Astrocyte (in vitro differentiated cells and primary cell): ENCODE measurements at regions not wholly inside any gene's neighbourhood (a gene's known extent, or its start where the extent isn't known, plus 50 kb on each side); places are given as distances from the start of the nearest gene placed in this dataset.
A peak's percentile ranks its signal among the peaks of the same experiment; 100 is the strongest.

Source experiments
- DNase-seq: peaks from one replicate; pipeline ENCODE4 v3.0.0-alpha.2; 2010; ENCODE audit warnings: low read depth
- FAIRE-seq: peaks from 2 replicates; lab custom pipeline; 2011; peaks lifted over from hg19 to GRCh38; lab: Jason Lieb, UNC
- H2AFZ ChIP-seq: 2 replicates; pipeline ENCODE4 v1.6.0; 2012; ENCODE audit warnings: low read depth, low read length, inconsistent platforms
- H3K27ac ChIP-seq: 2 replicates; pipeline ENCODE4 v1.5.1; 2011; ENCODE audit warnings: low read depth, low read length, inconsistent platforms
- H3K27me3 ChIP-seq: 2 replicates; pipeline ENCODE4 v1.6.0; 2011; ENCODE audit warnings: low read length, inconsistent platforms; ENCODE audit not compliant: insufficient read depth
- H3K36me3 ChIP-seq: 2 replicates; pipeline ENCODE4 v1.5.1; 2011; ENCODE audit warnings: low read length, inconsistent platforms; ENCODE audit not compliant: insufficient read depth
- H3K4me1 ChIP-seq: 2 replicates; pipeline ENCODE4 v1.5.1; 2011; ENCODE audit warnings: low read length, inconsistent platforms; ENCODE audit not compliant: insufficient read depth
- H3K4me2 ChIP-seq: 2 replicates; pipeline ENCODE4 v1.6.0; 2012; ENCODE audit warnings: low read length, inconsistent platforms
- H3K4me3 ChIP-seq: 2 replicates; pipeline ENCODE4 v1.5.1; 2011; ENCODE audit warnings: low read depth, mild to moderate bottlenecking, low read length, inconsistent platforms; ENCODE audit not compliant: insufficient read depth
- H3K79me2 ChIP-seq: 2 replicates; pipeline ENCODE4 v1.6.0; 2012; ENCODE audit warnings: mild to moderate bottlenecking, low read length, inconsistent platforms; ENCODE audit not compliant: insufficient read depth
- H3K9ac ChIP-seq: 2 replicates; pipeline ENCODE4 v1.6.0; 2012; ENCODE audit warnings: mild to moderate bottlenecking, low read length, inconsistent platforms
- H3K9me3 ChIP-seq: 2 replicates; pipeline ENCODE4 v1.5.1; 2012; ENCODE audit warnings: low read depth, mild to moderate bottlenecking, low read length, inconsistent platforms; ENCODE audit not compliant: insufficient read depth
- H4K20me1 ChIP-seq: 2 replicates; pipeline ENCODE4 v1.6.0; 2012; ENCODE audit warnings: low read length, inconsistent platforms; ENCODE audit not compliant: insufficient read depth
- H3K27ac Mint-ChIP-seq: one replicate; pipeline ENCODE4 v1.8.0; 2021; ENCODE audit warnings: mild to moderate bottlenecking, mixed read lengths; ENCODE audit not compliant: unreplicated experiment
- H3K27me3 Mint-ChIP-seq: one replicate; pipeline ENCODE4 v1.8.0; 2021; ENCODE audit warnings: low read depth, mixed read lengths; ENCODE audit not compliant: unreplicated experiment
- H3K36me3 Mint-ChIP-seq: one replicate; pipeline ENCODE4 v1.8.0; 2021; ENCODE audit warnings: low read depth, mixed read lengths; ENCODE audit not compliant: unreplicated experiment
- H3K4me1 Mint-ChIP-seq: one replicate; pipeline ENCODE4 v1.8.0; 2021; ENCODE audit warnings: low read depth, mixed read lengths; ENCODE audit not compliant: unreplicated experiment
- H3K4me3 Mint-ChIP-seq: one replicate; pipeline ENCODE4 v1.8.0; 2021; ENCODE audit warnings: mild to moderate bottlenecking, moderate library complexity, mixed read lengths; ENCODE audit not compliant: unreplicated experiment
- H3K9me3 Mint-ChIP-seq: one replicate; pipeline ENCODE4 v1.8.0; 2021; ENCODE audit warnings: mild to moderate bottlenecking, mixed read lengths; ENCODE audit not compliant: unreplicated experiment
- EZH2 ChIP-seq: IDR thresholded peaks from 2 replicates; pipeline ENCODE4 v1.6.1; 2012; ENCODE audit warnings: mild to moderate bottlenecking, low read length, inconsistent platforms; ENCODE audit not compliant: insufficient read depth
- TF ChIP-seq, protein P1 (sequence below): IDR thresholded peaks from 2 replicates; pipeline ENCODE4 v1.5.1; 2011; ENCODE audit warnings: low read depth, mild to moderate bottlenecking, inconsistent platforms, low read length, moderate library complexity; ENCODE audit not compliant: insufficient read depth

DNA sequence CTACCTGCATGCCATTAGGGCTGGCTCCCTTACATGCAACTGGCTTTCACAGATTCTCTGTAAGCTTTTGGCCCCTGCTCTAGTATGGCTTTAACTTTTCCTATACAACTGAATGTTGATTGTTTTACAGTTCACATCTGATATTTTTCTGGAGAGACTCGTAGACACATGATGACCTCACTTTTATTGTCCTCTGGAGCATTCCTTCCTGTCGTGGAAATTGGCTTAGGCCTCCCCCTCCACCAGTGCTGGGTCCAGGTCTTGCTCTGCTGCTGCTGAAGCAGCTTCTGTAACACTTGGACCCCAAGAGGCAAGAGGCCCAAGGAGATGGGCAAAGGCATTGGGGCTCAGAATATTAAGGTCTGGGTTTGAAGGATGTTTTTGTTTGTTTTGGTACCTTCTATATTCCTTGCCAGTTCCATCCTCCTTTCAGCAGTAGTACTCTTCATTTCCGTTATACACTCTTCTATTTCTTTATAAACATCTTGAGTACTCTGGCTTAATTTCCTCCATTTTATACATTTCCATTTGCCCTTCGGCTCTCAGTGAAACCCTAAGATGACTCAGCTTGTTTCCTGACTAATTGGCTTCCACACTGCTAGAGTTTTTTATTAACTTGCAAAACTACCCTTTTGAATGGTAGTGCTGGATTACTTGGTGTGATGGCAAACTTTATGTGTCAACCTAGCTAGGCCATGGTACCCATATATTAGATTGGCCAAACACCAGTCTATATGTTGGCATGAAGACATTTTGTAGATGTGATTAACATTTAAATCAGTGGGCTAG, 219.8 kb downstream of the CDCA7 start:
- Histone ChIP-seq H4K20me1 (no peaks in the 10 kb centered on the region), H3K9me3 (no peaks in the 10 kb centered on the region), H3K4me2 (no peak overlapping the region), H3K36me3 (no peaks in the 10 kb centered on the region), H3K79me2 (no peaks in the 10 kb centered on the region), H3K4me1 (peaks cover 5% of the 10 kb centered on the region), H3K4me3 (no peak overlapping the region), H3K27ac (no peak overlapping the region), H3K9ac (no peak overlapping the region), H2AFZ (no peak overlapping the region), H3K27me3 (no peaks in the 10 kb centered on the region)
- Mint-ChIP-seq H3K27ac (peak overlapping the region; percentile 30), H3K4me1 (peaks cover 9% of the 10 kb centered on the region), H3K4me3 (no peak overlapping the region), H3K27me3 (no peaks in the 10 kb centered on the region), H3K36me3 (no peaks in the 10 kb centered on the region), H3K9me3 (no peaks in the 10 kb centered on the region)
- no peak for TF ChIP-seq EZH2
- TF ChIP-seq, protein P1, sequence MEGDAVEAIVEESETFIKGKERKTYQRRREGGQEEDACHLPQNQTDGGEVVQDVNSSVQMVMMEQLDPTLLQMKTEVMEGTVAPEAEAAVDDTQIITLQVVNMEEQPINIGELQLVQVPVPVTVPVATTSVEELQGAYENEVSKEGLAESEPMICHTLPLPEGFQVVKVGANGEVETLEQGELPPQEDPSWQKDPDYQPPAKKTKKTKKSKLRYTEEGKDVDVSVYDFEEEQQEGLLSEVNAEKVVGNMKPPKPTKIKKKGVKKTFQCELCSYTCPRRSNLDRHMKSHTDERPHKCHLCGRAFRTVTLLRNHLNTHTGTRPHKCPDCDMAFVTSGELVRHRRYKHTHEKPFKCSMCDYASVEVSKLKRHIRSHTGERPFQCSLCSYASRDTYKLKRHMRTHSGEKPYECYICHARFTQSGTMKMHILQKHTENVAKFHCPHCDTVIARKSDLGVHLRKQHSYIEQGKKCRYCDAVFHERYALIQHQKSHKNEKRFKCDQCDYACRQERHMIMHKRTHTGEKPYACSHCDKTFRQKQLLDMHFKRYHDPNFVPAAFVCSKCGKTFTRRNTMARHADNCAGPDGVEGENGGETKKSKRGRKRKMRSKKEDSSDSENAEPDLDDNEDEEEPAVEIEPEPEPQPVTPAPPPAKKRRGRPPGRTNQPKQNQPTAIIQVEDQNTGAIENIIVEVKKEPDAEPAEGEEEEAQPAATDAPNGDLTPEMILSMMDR, result no peak
- DNase-seq (peak; percentile 38), FAIRE-seq (no peak)

DNA sequence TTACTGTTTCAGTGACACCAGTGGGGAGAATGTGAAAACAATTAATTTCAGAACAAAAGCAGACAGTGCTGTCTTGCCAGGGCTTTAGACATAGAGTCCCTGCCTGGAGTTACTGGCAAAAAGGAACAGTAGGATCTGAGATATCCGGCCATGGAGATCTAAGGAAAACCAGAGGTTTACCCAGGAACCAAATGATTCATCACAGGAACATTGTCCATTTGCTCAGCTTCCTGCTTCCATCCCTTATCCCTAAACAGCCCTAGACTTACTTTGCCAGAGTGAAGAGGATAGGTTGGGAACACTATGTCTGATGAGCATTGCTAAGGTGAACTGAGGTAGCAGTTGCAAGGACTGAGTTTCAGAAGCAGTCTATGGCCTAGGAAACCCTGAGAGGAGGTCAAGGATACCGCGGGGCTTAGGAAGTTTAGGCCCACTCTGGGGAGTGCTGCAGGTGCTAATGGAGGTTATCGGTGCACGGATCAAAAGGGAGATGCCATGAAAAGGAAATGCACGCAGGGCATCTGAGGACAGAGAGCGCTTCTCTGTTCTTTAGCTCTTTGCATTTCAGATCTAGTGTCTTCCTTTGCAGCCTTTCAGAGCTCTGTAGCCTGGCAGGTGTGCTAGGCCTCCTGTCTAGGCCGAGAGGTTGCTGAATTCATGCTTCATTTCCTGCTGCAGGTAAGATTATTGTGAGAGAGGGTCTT, 223.9 kb downstream of the CDCA7 start:
- Histone ChIP-seq H4K20me1 (no peaks in the 10 kb centered on the region), H3K4me3 (no peak overlapping the region), H3K79me2 (no peaks in the 10 kb centered on the region), H3K27ac (no peak overlapping the region), H3K36me3 (no peaks in the 10 kb centered on the region), H3K4me1 (no peaks in the 10 kb centered on the region), H3K9ac (no peak overlapping the region), H2AFZ (no peak overlapping the region), H3K9me3 (no peaks in the 10 kb centered on the region), H3K4me2 (no peak overlapping the region), H3K27me3 (no peaks in the 10 kb centered on the region)
- Mint-ChIP-seq H3K4me1 (peaks cover 9% of the 10 kb centered on the region), H3K36me3 (no peaks in the 10 kb centered on the region), H3K4me3 (no peak overlapping the region), H3K27me3 (no peaks in the 10 kb centered on the region), H3K27ac (no peak overlapping the region), H3K9me3 (no peaks in the 10 kb centered on the region)
- FAIRE-seq, result no peak
- TF ChIP-seq, protein P1, result no peak
- no peak for TF ChIP-seq EZH2
- no peak for DNase-seq
